Epithelial cell of esophagus (primary cell): ENCODE measurements at regions not wholly inside any gene's neighbourhood (a gene's known extent, or its start where the extent isn't known, plus 50 kb on each side); places are given as distances from the start of the nearest gene placed in this dataset.
"Not testable (repeated sequence)": the region's sequence is repeated elsewhere in the genome, so short reads cannot be mapped to it uniquely, and the experiment has no call there.

ENCODE experiments used
- DNase-seq: peaks from one replicate; pipeline ENCODE4 v3.0.0; 2010; ENCODE audit warnings: low read depth
- H3K4me3 ChIP-seq: 2 replicates; pipeline ENCODE4 v1.5.1; 2011; ENCODE audit warnings: mild to moderate bottlenecking, low read length, control low read depth
- TF ChIP-seq, protein P1 (sequence below): IDR thresholded peaks from 2 replicates; pipeline ENCODE4 v1.5.1; 2011; ENCODE audit warnings: low read depth, mild to moderate bottlenecking, low read length, control low read depth, inconsistent platforms; ENCODE audit not compliant: insufficient read depth; ENCODE audit errors: missing control alignments

DNA sequence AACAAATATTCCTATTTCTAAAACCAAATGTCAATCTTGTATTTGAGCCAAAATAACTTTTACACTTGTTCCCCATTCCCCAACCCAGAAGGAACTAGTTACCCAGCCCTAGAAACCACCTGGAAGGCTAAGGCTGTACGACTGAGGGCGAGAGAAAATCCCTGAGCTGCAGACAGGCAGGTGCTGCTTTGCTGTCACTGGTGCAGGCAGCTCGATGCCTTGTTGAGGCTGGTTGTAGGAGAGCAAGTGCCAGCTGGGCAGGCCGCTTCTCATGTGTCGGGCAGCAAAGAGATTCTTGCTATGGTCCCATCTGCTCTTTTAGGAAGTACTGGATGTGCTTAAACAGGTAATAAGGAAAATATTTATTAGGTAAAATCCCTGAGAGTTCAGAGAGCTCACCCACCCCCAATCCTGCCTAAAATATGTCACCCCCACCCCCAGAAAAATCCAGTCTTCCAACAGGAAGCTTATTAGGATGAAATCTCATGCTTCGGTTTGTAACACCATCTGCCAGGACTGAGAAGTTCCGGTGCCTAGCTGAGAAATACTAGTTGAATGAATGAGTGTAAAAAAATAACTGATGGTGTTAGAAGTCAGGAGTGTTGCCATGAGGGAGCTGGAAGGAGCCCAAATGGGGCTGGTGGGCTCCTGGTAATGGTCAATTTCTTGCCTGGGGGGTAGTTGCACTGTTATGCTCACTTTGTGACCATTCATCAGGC lies 91.1 kb upstream of the DMRT1 start:
- TF ChIP-seq, protein P1, sequence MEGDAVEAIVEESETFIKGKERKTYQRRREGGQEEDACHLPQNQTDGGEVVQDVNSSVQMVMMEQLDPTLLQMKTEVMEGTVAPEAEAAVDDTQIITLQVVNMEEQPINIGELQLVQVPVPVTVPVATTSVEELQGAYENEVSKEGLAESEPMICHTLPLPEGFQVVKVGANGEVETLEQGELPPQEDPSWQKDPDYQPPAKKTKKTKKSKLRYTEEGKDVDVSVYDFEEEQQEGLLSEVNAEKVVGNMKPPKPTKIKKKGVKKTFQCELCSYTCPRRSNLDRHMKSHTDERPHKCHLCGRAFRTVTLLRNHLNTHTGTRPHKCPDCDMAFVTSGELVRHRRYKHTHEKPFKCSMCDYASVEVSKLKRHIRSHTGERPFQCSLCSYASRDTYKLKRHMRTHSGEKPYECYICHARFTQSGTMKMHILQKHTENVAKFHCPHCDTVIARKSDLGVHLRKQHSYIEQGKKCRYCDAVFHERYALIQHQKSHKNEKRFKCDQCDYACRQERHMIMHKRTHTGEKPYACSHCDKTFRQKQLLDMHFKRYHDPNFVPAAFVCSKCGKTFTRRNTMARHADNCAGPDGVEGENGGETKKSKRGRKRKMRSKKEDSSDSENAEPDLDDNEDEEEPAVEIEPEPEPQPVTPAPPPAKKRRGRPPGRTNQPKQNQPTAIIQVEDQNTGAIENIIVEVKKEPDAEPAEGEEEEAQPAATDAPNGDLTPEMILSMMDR, result no peak
- no peak for DNase-seq
- H3K4me3 ChIP-seq, result no peak overlapping the region

- TF ChIP-seq, protein P1, result no peak
- peak; percentile 58 for DNase-seq
- H3K4me3 ChIP-seq, result no peak overlapping the region
Measured at GRCh38 chr9:751137-752051, 90.1 kb upstream of the DMRT1 start.

DNA sequence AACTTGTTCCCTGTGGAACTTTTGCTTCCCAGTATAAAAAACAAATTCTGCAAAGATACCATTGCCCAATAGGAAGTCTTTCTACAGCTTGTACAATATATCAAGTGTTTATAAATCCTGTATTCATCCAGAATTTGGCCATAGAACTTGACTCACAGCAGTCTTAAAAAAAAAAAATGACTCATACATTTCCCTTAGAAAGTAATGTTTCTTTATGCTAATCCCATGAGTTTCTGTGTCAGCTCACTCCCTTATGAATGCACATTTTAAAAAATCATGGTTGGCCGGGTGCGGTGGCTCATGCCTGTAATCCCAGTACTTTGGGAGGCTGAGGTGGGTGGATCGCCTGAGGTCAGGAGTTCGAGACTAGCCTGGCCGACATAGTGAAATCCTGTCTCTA lies 89.3 kb upstream of the DMRT1 start:
- DNase-seq, result peak; percentile 93
- TF ChIP-seq, protein P1, result no peak
- H3K4me3 ChIP-seq, result no peak overlapping the region

- no peak for DNase-seq
- TF ChIP-seq, protein P1, result no peak
- H3K4me3 ChIP-seq, result no peak overlapping the region
Measured at GRCh38 chr9:752681-753200, 88.8 kb upstream of the DMRT1 start.

DNA sequence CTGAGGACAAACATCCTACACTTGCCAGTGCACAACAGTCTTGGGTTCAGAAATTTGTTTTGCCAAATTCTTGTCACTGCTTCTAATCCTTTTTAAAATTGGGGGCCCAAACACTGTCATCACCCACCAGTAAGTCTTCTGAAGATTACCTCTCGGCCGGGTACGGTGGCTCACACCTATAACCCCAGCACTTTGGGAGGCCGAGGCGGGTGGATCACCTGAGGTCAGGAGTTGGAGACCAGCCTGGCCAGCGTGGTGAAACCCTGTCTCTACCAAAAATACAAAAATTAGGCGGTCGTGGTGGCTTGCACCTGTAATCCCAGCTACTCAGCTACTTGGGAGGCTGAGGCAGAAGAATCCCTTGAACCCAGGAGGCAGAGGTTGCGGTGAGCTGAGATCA lies 87.8 kb upstream of the DMRT1 start:
- H3K4me3 ChIP-seq, DNase-seq: not testable (repeated sequence)

- no peak for DNase-seq
- TF ChIP-seq, protein P1, result peak; percentile 11
Measured at GRCh38 chr9:754150-754931, 87.2 kb upstream of the DMRT1 start.

More at GRCh38 chr9:754150-754931, 87.2 kb upstream of the DMRT1 start:
- H3K4me3 ChIP-seq, result no peak overlapping the region
